HCT116 (cell line): ENCODE measurements at regions not wholly inside any gene's neighbourhood (a gene's known extent, or its start where the extent isn't known, plus 50 kb on each side); places are given as distances from the start of the nearest gene placed in this dataset.

Source experiments
- ATAC-seq: fragments of 200-7000 bp; cut with Tn5 transposase; 2 replicates; pipeline ENCODE4 v1.9.1; 2020; ENCODE audit warnings: mild to moderate bottlenecking, moderate library complexity
- BruUV-seq: library from RNA; stranded (reverse); fragments of 400-500 nt; replicated peaks from 2 replicates; lab custom pipeline; 2021; lab: Mats Ljungman, UMichigan
- CTCF ChIA-PET: fragments of 300-600 bp; sonication (Branson Sonifier 250); formaldehyde crosslinking; loops from one replicate; lab custom pipeline; 2021; ENCODE audit warnings: antibody characterized with exemption; lab: Charles Lee
- POLR2A ChIA-PET: fragments of 300-600, 350-600 bp; sonication (Branson Sonifier 250); formaldehyde crosslinking; loops from one replicate; lab custom pipeline; 2021; ENCODE audit warnings: antibody characterized with exemption; lab: Charles Lee
- RAD21 ChIA-PET, 2 experiments: fragments of 300-600 bp; sonication (Branson Sonifier 250); formaldehyde crosslinking; loops; one replicate each; lab custom pipeline; 2023; ENCODE audit warnings: low total read pairs in 2 of 2; ENCODE audit not compliant: uncharacterized antibody in 2 of 2, unreplicated experiment in 2 of 2, low non-redundant PET in 1 of 2; lab: Charles Lee
- DNase-seq: peaks from one replicate; pipeline ENCODE4 v3.0.0-alpha.2; 2010; ENCODE audit warnings: low read depth, low spot score
- H2AFZ ChIP-seq: fragments of 200-600 bp; shearing (Covaris generic), sonication (generic); 2 replicates; pipeline ENCODE4 v1.6.1; 2017; ENCODE audit warnings: low read depth, mixed run types, mixed read lengths, antibody characterized with exemption, low read length; ENCODE audit not compliant: poor library complexity, severe bottlenecking
- H3K27ac ChIP-seq: 2 replicates; pipeline ENCODE4 v1.5.1; 2012; ENCODE audit warnings: low read depth, low read length
- H3K27me3 ChIP-seq: fragments of 200-600 bp; sonication (generic); 2 replicates; pipeline ENCODE4 v1.6.1; 2016; ENCODE audit warnings: mixed run types, low read length, mixed read lengths; ENCODE audit not compliant: insufficient read depth
- H3K36me3 ChIP-seq, 2 experiments: fragments of 200-500 bp in 1 of 2; fragments of 200-600 bp in 1 of 2; sonication (Bioruptor generic) in 1 of 2; sonication (generic) in 1 of 2; 2 replicates each; pipeline versions ENCODE4 v1.5.1 to v1.6.1; 2014 to 2016; ENCODE audit warnings: low read length in 2 of 2, inconsistent platforms in 1 of 2, mixed read lengths in 1 of 2, mixed run types in 1 of 2; ENCODE audit not compliant: insufficient read depth in 2 of 2, control insufficient read depth in 1 of 2
- H3K4me1 ChIP-seq, 2 experiments: fragments of 200-600 bp in 1 of 2; sonication (generic) in 1 of 2; 2 replicates each; pipeline versions ENCODE4 v1.5.1 to v1.6.1; 2012 to 2017; ENCODE audit warnings: low read length in 2 of 2, inconsistent platforms in 1 of 2, mild to moderate bottlenecking in 1 of 2, mixed read lengths in 1 of 2, mixed run types in 1 of 2, moderate library complexity in 1 of 2; ENCODE audit not compliant: insufficient read depth in 2 of 2, control insufficient read depth in 1 of 2
- H3K4me2 ChIP-seq: fragments of 200-600 bp; sonication (generic); 2 replicates; pipeline ENCODE4 v1.6.1; 2017; ENCODE audit warnings: mixed run types, low read length, mixed read lengths
- H3K4me3 ChIP-seq, 2 experiments: fragments of 200-600 bp in 1 of 2; sonication (generic) in 1 of 2; replicated peaks in 1 of 2; 2 replicates each; pipeline ENCODE4 v1.5.1; 2011 to 2016; ENCODE audit warnings: low read length in 2 of 2, control low read depth in 1 of 2, low read depth in 1 of 2, mild to moderate bottlenecking in 1 of 2, mixed read lengths in 1 of 2, mixed run types in 1 of 2
- H3K79me2 ChIP-seq: fragments of 200-600 bp; sonication (generic); 2 replicates; pipeline ENCODE4 v1.6.1; 2017; ENCODE audit warnings: mild to moderate bottlenecking, mixed run types, low read length, moderate library complexity, mixed read lengths; ENCODE audit not compliant: insufficient read depth
- H3K9ac ChIP-seq: fragments of 200-600 bp; sonication (generic); 2 replicates; pipeline ENCODE4 v1.6.1; 2016; ENCODE audit warnings: low read length, mixed read lengths
- H3K9me2 ChIP-seq: fragments of 200-600 bp; sonication (generic), shearing (Covaris generic); 2 replicates; pipeline ENCODE4 v1.6.1; 2017; ENCODE audit warnings: mixed run types, mild to moderate bottlenecking, moderate library complexity; ENCODE audit not compliant: insufficient read depth
- H3K9me3 ChIP-seq, 2 experiments: fragments of 200-500 bp in 1 of 2; fragments of 200-600 bp in 1 of 2; sonication (Bioruptor generic) in 1 of 2; sonication (generic) in 1 of 2; 2 replicates each; pipeline ENCODE4 v1.6.1; 2014 to 2017; ENCODE audit warnings: low read length in 2 of 2, mixed read lengths in 2 of 2, inconsistent platforms in 1 of 2, low read depth in 1 of 2, mild to moderate bottlenecking in 1 of 2, mixed run types in 1 of 2, moderate library complexity in 1 of 2; ENCODE audit not compliant: control insufficient read depth in 1 of 2, insufficient read depth in 1 of 2
- H4K20me1 ChIP-seq: fragments of 200-600 bp; sonication (generic), shearing (Covaris generic); 2 replicates; pipeline ENCODE4 v1.6.1; 2017; ENCODE audit warnings: mixed run types, mild to moderate bottlenecking, moderate library complexity; ENCODE audit not compliant: insufficient read depth
- ATF3 ChIP-seq: IDR thresholded peaks from 2 replicates; pipeline ENCODE4 v1.6.1; 2012
- EGR1 ChIP-seq: IDR thresholded peaks from 2 replicates; pipeline ENCODE4 v1.6.1; 2012; ENCODE audit warnings: low read depth
- ELF1 ChIP-seq: IDR thresholded peaks from 2 replicates; pipeline ENCODE4 v1.6.1; 2012; ENCODE audit warnings: low read depth, borderline replicate concordance
- EZH2phosphoT487 ChIP-seq: fragments of 200-600 bp; IDR thresholded peaks from 2 replicates; pipeline ENCODE4 v1.6.1; 2018; ENCODE audit warnings: antibody characterized with exemption, borderline replicate concordance
- FOSL1 ChIP-seq: IDR thresholded peaks from 2 replicates; pipeline ENCODE4 v1.6.1; 2012; ENCODE audit warnings: low read depth
- MAX ChIP-seq: IDR thresholded peaks from 2 replicates; pipeline ENCODE4 v1.6.1; 2012
- POLR2A ChIP-seq: IDR thresholded peaks from 2 replicates; pipeline ENCODE4 v1.7.0; 2011; ENCODE audit warnings: borderline replicate concordance; ENCODE audit not compliant: insufficient read depth, insufficient read length; ENCODE audit errors: extremely low read depth
- POLR2AphosphoS5 ChIP-seq: IDR thresholded peaks from 2 replicates; pipeline ENCODE4 v1.6.1; 2011; ENCODE audit warnings: mild to moderate bottlenecking, low read depth, low read length, moderate library complexity
- RAD21 ChIP-seq: IDR thresholded peaks from 2 replicates; pipeline ENCODE4 v1.6.1; 2012; ENCODE audit warnings: low read depth, mild to moderate bottlenecking
- REST ChIP-seq: IDR thresholded peaks from 2 replicates; pipeline ENCODE4 v1.6.1; 2012; ENCODE audit warnings: low read depth
- SIN3A ChIP-seq: IDR thresholded peaks from 2 replicates; pipeline ENCODE4 v1.6.1; 2012; ENCODE audit warnings: low read depth
- SP1 ChIP-seq: IDR thresholded peaks from 2 replicates; pipeline ENCODE4 v1.6.1; 2012; ENCODE audit warnings: low read depth
- SRF ChIP-seq: IDR thresholded peaks from 2 replicates; pipeline ENCODE4 v1.6.1; 2012; ENCODE audit warnings: low read depth
- TCF7L2 ChIP-seq: IDR thresholded peaks from 2 replicates; pipeline ENCODE4 v1.7.0; 2011; ENCODE audit warnings: borderline replicate concordance, inconsistent platforms; ENCODE audit not compliant: insufficient read depth, insufficient read length; ENCODE audit errors: extremely low read depth
- YY1 ChIP-seq: IDR thresholded peaks from 2 replicates; pipeline ENCODE4 v1.6.1; 2011; ENCODE audit warnings: low read length, low read depth, moderate library complexity, mild to moderate bottlenecking; ENCODE audit not compliant: insufficient replicate concordance; ENCODE audit errors: extremely low read depth
- ZBTB33 ChIP-seq: IDR thresholded peaks from 2 replicates; pipeline ENCODE4 v1.6.1; 2011; ENCODE audit warnings: mild to moderate bottlenecking, low read length, moderate library complexity; ENCODE audit not compliant: insufficient replicate concordance; ENCODE audit errors: extremely low read depth
- ZFX ChIP-seq: fragments of 450-650 bp; IDR thresholded peaks from 2 replicates; pipeline ENCODE4 v1.6.1; 2017
- ZNF274 ChIP-seq: fragments of 200-500 bp; sonication (Bioruptor generic); IDR thresholded peaks from 2 replicates; pipeline ENCODE4 v1.6.1; 2014; ENCODE audit warnings: mild to moderate bottlenecking, low read depth, low read length, inconsistent platforms
- intact Hi-C: fragments of 100-400 bp; cut with micrococcal nuclease; formaldehyde crosslinking; loops from 2 replicates; pipeline ENCODE4 v1.10.0; 2022

- no peak for TF ChIP-seq ZBTB33
- no peak for TF ChIP-seq SIN3A
- no peak for TF ChIP-seq ZNF274
- no peak for TF ChIP-seq POLR2A
- no peak for TF ChIP-seq FOSL1
- no peak for TF ChIP-seq RAD21
- TF ChIP-seq POLR2AphosphoS5, result no peak
- no peak for TF ChIP-seq MAX
- TF ChIP-seq ZFX, result no peak
- no peak for TF ChIP-seq SRF
- no peak for TF ChIP-seq ATF3
- no peak for TF ChIP-seq ELF1
- TF ChIP-seq, all 23 proteins: peak for 0
Measured at GRCh38 chr2:78699696-78700095, 325.8 kb upstream of the REG3G start (continued).

GRCh38 chr2:78701546-78701945, 324.0 kb upstream of the REG3G start:
- Histone ChIP-seq H3K4me1 (no peaks in the 10 kb centered on the region), H3K4me3 (no peak overlapping the region), H3K27me3 (no peaks in the 10 kb centered on the region), H3K27ac (no peak overlapping the region), H4K20me1 (no peaks in the 10 kb centered on the region), H3K9ac (no peak overlapping the region), H3K36me3 (no peaks in the 10 kb centered on the region), H2AFZ (no peak overlapping the region), H3K9me3 (peaks cover 0 to 5% of the 10 kb centered on the region in 2 experiments; a peak in 2 of 4 replicates), H3K79me2 (no peaks in the 10 kb centered on the region), H3K9me2 (no peaks in the 10 kb centered on the region), H3K4me2 (no peak overlapping the region)
- TF ChIP-seq RAD21 (no peak), SRF (no peak), EZH2phosphoT487 (no peak), SP1 (no peak), ATF3 (no peak), TCF7L2 (no peak), POLR2AphosphoS5 (no peak), EGR1 (no peak), ZNF274 (no peak), REST (no peak), YY1 (no peak)
- intact Hi-C loops, result no loop called here
- RAD21 ChIA-PET, result no interaction called here
- POLR2A ChIA-PET, result no interaction called here
- no TSS peak for BruUV-seq
- ATAC-seq, result no peak
- CTCF ChIA-PET, result no interaction called here
- no peak for DNase-seq
